ENCODE measurements at regions not wholly inside any gene's neighbourhood (a gene's known extent, or its start where the extent isn't known, plus 50 kb on each side); places are given as distances from the start of the nearest gene placed in this dataset.
"Not testable (repeated sequence)": the region's sequence is repeated elsewhere in the genome, so short reads cannot be mapped to it uniquely, and the experiment has no call there.

DNA sequence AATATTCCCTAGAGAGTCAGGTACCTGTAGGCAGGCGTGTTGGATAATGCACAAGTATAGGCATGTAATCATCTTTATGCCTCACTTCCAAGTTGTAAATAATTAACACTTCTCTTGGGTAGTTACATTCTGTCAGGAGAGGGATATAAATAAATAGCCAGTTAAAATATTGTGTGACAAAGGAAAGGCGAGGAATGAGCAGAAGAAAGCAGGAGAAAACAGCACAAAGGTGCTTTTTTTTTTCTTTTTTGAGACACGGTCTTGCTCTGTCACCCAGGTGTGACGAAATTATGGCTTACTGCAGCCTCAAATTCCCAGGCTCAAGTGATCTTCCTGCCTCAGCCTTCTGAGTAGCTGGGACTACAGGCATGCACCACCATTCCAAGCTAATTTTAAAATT is 99.2 kb upstream of the LYZL2 start:
- Histone ChIP-seq H3K27ac (no peak overlapping the region), H3K4me1 (replicated peaks in 1 of 2) (peaks cover 8 to 9% of the 10 kb centered on the region in 2 donors), H3K4me3 (no peak overlapping the region)
- in situ Hi-C loops (cut with MboI; ENCODE audit: low pct_unique_long_range_greater_than_20kb in 2 of 9, low sequenced_read_pairs in 9 of 9, unreplicated experiment in 9 of 9) = loop anchor here in 4 of 9 experiments (25.0 kb wide), 1 partner anchor 1084 kb away; no protein-coding TSS in a partner anchor
- 40 to 100% (median 89%) methylated on average over 1 to 4 of the region's 4 CpGs for WGBS, 10 experiments
- no peak for ATAC-seq (replicated peaks in 6 of 8)

DNA sequence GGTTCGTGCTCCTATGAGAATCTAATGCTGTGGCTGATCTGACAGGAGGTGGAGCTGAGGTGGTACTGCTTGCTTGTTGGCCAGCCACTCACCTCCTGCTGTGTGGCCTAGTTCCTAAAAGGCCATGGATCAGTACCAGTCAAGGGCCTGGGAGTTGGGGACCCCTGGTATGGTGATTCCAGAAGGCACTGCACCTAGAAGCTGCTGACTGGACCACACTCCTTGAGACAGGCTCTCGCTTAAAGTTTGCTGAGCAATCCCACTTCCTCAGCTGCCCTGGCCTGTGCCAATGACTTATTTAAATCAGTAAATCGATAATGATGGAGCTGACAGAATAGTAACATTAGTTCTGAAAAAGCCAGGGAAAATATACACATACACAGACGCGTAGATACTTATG is 98.6 kb upstream of the LYZL2 start:
- no peak for ATAC-seq (replicated peaks in 6 of 8)
- no peak overlapping the region for H3K4me3 ChIP-seq
- in situ Hi-C loops (cut with MboI; ENCODE audit: low pct_unique_long_range_greater_than_20kb in 2 of 9, low sequenced_read_pairs in 9 of 9, unreplicated experiment in 9 of 9) = loop anchor here in 4 of 9 experiments (25.0 kb wide), 1 partner anchor 1084 kb away; no protein-coding TSS in a partner anchor
- peaks cover 8 to 9% of the 10 kb centered on the region in 2 donors for H3K4me1 ChIP-seq (replicated peaks in 1 of 2)
- 80 to 100% (median 100%) methylated on average over 1 to 4 of the region's 5 CpGs; no CpG with 5 or more reads in 2 of the 10 experiments for WGBS, 10 experiments
- no peak overlapping the region for H3K27ac ChIP-seq

DNA sequence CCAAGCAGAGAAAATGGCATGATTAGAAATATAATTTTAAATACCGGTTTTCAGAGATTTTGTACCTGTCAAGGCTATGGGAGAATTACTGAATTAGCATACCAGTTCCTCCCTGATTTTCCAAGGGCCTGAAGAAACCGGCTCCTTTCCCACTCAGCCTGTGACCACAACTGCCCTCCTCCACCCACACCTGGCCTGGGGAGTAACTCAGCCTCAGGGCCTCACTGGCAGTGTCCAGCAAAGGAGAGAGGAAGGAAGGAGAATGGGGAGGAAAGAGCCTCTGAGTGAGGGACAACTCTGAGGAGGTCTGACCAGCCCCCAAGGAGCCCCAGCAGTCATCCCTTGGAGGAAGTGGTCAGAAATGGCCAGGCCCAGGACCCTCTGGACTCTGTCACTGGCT is 98.0 kb upstream of the LYZL2 start:
- 0 to 100% (median 83%) methylated on average over 1 to 2 of the region's 2 CpGs; no CpG with 5 or more reads in 7 of the 10 experiments for WGBS, 10 experiments
- H3K4me3 ChIP-seq = no peak overlapping the region
- ATAC-seq (replicated peaks in 6 of 8) = no peak
- no peak overlapping the region for H3K27ac ChIP-seq
- H3K4me1 ChIP-seq (replicated peaks in 1 of 2) = peaks cover 9 to 10% of the 10 kb centered on the region in 2 donors
- in situ Hi-C loops (cut with MboI; ENCODE audit: low pct_unique_long_range_greater_than_20kb in 2 of 9, low sequenced_read_pairs in 9 of 9, unreplicated experiment in 9 of 9) = loop anchor here in 4 of 9 experiments (25.0 kb wide), 1 partner anchor 1085 kb away; no protein-coding TSS in a partner anchor

DNA sequence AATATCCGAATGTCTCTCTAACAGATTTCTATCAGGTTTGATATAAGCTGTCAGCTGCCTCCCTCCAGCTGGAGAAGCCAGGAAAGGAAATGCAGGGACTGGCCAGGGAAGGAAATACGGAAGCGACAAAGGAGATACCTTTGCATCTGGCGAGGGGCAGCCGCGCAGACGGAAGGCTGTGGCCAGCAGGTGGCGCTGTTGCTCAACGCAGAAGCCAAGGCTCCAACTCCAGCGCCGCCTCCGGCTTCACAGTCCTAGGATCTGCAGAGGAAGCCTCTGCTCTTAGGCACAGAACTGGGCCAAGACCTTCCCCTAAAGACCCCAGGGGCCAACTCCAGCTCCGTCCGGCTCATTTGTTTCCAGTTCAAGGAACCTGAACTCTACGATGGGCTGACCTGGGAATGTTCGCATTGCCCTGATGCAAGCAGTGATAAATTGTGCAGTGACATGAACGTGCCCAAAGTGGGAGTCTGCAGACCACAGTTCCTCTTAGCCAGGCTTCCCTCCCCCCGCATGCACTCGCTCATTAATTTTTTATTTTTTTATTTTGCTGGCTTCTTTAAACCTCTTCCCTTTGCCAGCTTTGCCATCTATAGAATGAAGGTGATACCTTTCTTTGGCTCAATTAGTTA is 97.3 kb upstream of the LYZL2 start:
- H3K4me3 ChIP-seq, H3K27ac ChIP-seq: not testable (repeated sequence)
- peak; percentile 95 to 100 (median 99) for ATAC-seq (replicated peaks in 6 of 8)
- in situ Hi-C loops (cut with MboI; ENCODE audit: low pct_unique_long_range_greater_than_20kb in 2 of 9, low sequenced_read_pairs in 9 of 9, unreplicated experiment in 9 of 9) = loop anchor here in 4 of 9 experiments (25.0 kb wide), 1 partner anchor 1085 kb away; no protein-coding TSS in a partner anchor
- peaks cover 9 to 10% of the 10 kb centered on the region in 2 donors for H3K4me1 ChIP-seq (replicated peaks in 1 of 2)
- WGBS, 10 experiments = 0 to 60% (median 35%) methylated on average over 1 to 4 of the region's 19 CpGs; no CpG with 5 or more reads in 5 of the 10 experiments

DNA sequence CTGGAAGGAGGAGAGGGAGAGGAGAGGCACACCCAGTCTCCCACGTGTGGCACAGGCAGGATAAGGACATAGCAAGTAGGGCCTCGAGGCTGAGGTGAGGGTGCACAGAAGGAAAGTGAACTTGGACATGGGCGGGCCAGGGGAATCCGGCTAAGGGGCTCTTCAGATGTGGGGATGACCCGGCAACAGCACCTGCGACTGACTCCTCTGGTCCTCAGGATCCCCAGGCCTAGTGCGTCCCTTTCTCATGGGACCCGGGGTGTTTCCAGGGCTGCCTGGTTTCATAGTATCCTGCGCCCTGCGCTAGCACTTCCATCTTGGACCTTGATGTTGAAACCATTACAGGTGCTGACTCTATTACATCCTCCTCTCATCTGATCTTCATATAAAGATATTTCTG is 96.1 kb upstream of the LYZL2 start:
- ATAC-seq (replicated peaks in 6 of 8) = no peak
- in situ Hi-C loops (cut with MboI; ENCODE audit: low pct_unique_long_range_greater_than_20kb in 2 of 9, low sequenced_read_pairs in 9 of 9, unreplicated experiment in 9 of 9) = loop anchor here in 4 of 9 experiments (25.0 kb wide), 1 partner anchor 1087 kb away; no protein-coding TSS in a partner anchor
- whole genome bisulfite sequencing, 10 experiments = 60 to 100% (median 98%) methylated on average over 1 to 8 of the region's 10 CpGs; no CpG with 5 or more reads in 6 of the 10 experiments

DNA sequence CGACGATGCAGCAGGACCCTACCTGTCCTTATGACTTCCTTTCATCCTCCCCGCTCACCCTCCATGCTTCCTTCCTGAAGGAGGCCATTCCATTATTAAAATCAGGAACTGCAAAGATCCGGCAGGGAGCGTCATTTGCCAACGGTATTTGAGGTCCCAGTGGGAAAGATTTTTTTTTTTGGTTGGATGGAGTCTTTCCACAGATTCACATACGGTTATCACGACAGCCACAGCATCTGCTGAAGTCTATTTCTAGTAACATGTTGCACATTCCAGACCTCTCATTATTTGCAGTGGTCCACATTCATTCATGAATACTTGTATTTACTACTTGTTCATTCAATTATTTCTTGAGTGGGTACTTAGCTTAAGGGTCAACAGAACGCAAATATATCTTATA is 94.7 kb upstream of the LYZL2 start:
- in situ Hi-C loops (cut with MboI; ENCODE audit: low pct_unique_long_range_greater_than_20kb in 2 of 9, low sequenced_read_pairs in 9 of 9, unreplicated experiment in 9 of 9) = no loop called here
- Histone ChIP-seq H3K27ac (no peak overlapping the region), H3K4me1 (replicated peaks in 1 of 2) (peaks cover 9 to 10% of the 10 kb centered on the region in 2 donors), H3K4me3 (no peak overlapping the region)
- no peak for ATAC-seq (replicated peaks in 6 of 8)
- 40 to 100% (median 86%) methylated on average over 1 to 8 of the region's 9 CpGs; no CpG with 5 or more reads in 1 of the 10 experiments for WGBS, 10 experiments

More for the DNA sequence above, 96.1 kb upstream of the LYZL2 start:
- Histone ChIP-seq H3K4me3 (no peak overlapping the region), H3K27ac (no peak overlapping the region), H3K4me1 (replicated peaks in 1 of 2) (peaks cover 9 to 10% of the 10 kb centered on the region in 2 donors)

DNA sequence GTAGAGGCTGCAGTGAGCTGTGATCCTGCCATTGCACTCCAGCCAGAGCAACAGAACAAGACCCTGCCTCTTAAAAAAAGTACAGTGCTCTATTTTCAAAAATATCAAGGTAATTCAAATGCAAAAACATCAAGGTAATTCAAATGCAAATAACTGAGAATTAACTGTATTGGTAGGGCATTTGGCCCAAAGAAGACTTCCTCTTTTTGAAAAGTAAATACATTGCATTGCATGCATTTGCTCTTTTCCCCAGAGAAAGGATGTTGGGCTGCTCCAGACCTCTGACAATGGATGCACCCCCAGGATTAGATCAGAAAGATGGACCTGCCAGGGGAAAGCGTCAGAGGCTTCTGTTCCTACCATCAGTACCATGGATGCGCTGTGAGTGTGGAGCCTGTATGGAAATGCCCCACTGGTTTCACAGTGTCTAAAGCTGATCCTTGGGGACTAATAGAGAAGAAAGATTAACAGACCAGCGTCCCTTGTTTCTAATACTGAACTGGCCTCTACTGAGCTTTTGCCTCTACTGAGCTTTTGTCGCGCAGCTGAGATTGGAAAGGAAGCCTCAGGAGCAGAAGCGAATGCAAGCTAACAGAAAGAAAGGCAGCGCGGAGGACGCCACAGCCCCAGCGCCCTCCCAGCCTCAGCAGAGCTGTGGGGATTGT is 93.5 kb upstream of the LYZL2 start:
- in situ Hi-C loops (cut with MboI; ENCODE audit: low pct_unique_long_range_greater_than_20kb in 2 of 9, low sequenced_read_pairs in 9 of 9, unreplicated experiment in 9 of 9) = no loop called here
- H3K4me3 ChIP-seq = no peak overlapping the region
- ATAC-seq (replicated peaks in 6 of 8) = peak in 1 of 8 experiments; percentile 31
- no peak overlapping the region for H3K27ac ChIP-seq
- 56 to 100% (median 80%) methylated on average over 1 to 9 of the region's 10 CpGs; no CpG with 5 or more reads in 4 of the 10 experiments for WGBS, 10 experiments
- peaks cover 9 to 10% of the 10 kb centered on the region in 2 donors for H3K4me1 ChIP-seq (replicated peaks in 1 of 2)

DNA sequence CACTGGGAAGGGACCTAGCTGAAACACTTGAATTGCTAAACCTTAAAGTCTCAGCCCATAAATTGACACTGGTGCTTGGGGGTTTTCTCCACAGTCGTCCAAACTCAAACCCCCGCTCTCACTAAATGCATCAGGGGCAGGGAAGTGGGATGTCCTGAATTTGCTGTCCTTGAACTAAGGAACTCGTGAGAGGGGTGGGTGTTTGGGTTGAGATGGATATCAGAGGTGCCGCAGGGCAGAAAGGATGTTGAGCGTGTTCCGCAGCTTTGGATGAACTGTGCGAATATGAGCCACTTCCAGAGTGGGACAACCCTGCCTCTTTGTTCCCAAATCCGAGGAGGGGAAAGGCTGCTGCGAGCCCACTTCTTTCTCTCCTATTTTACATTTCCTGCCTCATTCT is 90.3 kb upstream of the LYZL2 start:
- no peak overlapping the region for H3K4me3 ChIP-seq
- H3K4me1 ChIP-seq (replicated peaks in 1 of 2) = peaks cover 0 to 2% of the 10 kb centered on the region in 2 donors
- ATAC-seq (replicated peaks in 6 of 8) = no peak
- 44 to 85% (median 57%) methylated on average over 1 to 7 of the region's 9 CpGs; no CpG with 5 or more reads in 2 of the 10 experiments for WGBS, 10 experiments
- H3K27ac ChIP-seq = no peak overlapping the region
- in situ Hi-C loops (cut with MboI; ENCODE audit: low pct_unique_long_range_greater_than_20kb in 2 of 9, low sequenced_read_pairs in 9 of 9, unreplicated experiment in 9 of 9) = no loop called here

DNA sequence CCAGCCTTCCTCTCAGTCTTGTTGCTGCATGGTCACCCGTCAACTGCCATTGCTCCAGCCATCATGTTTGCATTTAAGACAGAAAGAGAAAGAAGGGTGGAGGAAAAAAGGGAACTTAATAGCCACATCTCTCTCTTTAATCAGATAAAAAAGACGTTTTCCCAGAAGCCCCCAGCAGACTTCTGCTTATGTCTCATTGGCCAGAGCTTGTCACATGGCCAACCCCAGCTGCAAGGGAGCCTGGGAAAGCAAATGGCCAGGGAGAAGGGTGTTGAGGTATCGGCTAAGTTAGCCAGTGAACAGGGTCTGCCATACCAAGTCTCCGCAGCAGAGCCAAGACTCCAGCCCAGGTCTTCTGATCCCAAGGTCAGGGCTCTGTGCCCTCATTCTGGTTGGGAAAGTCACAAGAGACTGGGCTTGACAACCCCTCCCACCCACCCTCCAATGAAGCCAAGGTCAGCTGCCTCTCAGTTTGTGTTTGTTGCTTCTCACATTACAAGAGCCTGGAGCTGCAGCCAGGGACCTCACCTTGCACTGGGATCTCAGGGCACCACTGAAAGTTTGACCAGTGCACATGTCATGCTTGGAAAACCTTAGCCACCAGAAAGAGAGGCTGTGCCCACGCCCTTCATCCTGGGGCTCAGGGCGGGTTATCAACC is 80.3 kb upstream of the LYZL2 start:
- WGBS, 10 experiments = 40 to 100% (median 80%) methylated on average over 1 to 2 of the region's 6 CpGs; no CpG with 5 or more reads in 5 of the 10 experiments
- Histone ChIP-seq H3K4me1 (replicated peaks in 1 of 2) (peaks cover 5 to 10% of the 10 kb centered on the region in 2 donors), H3K27ac (no peak overlapping the region), H3K4me3 (no peak overlapping the region)
- ATAC-seq (replicated peaks in 6 of 8) = no peak
- in situ Hi-C loops (cut with MboI; ENCODE audit: low pct_unique_long_range_greater_than_20kb in 2 of 9, low sequenced_read_pairs in 9 of 9, unreplicated experiment in 9 of 9) = no loop called here

DNA sequence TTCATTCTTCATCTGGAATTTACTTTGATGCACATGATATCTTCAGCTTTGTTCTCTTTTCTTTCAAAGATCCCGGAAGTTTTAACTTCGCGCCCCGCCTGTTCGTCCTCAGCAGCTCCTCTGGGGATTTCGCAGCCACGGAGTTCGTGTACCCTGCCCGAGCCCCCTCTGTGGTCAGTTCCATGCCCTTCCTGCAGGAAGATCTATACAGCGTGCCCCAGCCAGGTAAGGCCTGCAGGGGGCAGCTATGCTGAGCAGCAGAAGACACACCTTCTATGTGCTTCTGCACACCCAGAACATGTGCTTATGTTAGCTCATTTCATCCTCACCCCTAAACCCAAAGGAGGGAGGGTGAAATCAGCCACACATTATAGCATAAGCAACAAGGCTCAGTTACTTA is 79.7 kb upstream of the LYZL2 start:
- Histone ChIP-seq H3K4me3 (no peak overlapping the region), H3K4me1 (replicated peaks in 1 of 2) (peaks cover 10% of the 10 kb centered on the region in 2 donors), H3K27ac (no peak overlapping the region)
- 45 to 100% (median 92%) methylated on average over 2 to 10 of the region's 10 CpGs; no CpG with 5 or more reads in 2 of the 10 experiments for WGBS, 10 experiments
- in situ Hi-C loops (cut with MboI; ENCODE audit: low pct_unique_long_range_greater_than_20kb in 2 of 9, low sequenced_read_pairs in 9 of 9, unreplicated experiment in 9 of 9) = no loop called here
- ATAC-seq (replicated peaks in 6 of 8) = no peak

DNA sequence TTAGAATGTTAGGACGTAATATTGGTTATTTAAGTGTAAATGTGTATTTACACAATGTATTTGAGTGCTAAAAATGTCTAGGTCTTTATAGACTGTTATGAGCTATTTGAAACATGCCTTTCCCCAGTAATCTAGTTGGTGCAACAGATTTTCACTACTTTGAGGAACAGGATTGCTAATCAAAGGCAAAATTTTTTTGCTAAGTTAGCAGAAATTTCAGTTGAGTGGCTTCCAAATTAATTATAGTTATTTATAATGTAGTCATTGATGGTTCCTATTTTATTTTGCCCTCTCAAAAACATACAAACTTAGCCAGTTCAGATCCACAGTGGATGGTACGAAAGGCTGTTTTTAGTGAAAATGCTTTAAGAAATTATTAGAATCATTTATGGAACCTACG is 78.7 kb upstream of the LYZL2 start:
- Histone ChIP-seq H3K27ac (no peak overlapping the region), H3K4me1 (replicated peaks in 1 of 2) (peaks cover 10 to 11% of the 10 kb centered on the region in 2 donors), H3K4me3 (no peak overlapping the region)
- in situ Hi-C loops (cut with MboI; ENCODE audit: low pct_unique_long_range_greater_than_20kb in 2 of 9, low sequenced_read_pairs in 9 of 9, unreplicated experiment in 9 of 9) = no loop called here
- ATAC-seq (replicated peaks in 6 of 8) = no peak
- WGBS, 10 experiments = 46 to 100% (median 94%) methylated on average over 1 to 3 of the region's 3 CpGs

DNA sequence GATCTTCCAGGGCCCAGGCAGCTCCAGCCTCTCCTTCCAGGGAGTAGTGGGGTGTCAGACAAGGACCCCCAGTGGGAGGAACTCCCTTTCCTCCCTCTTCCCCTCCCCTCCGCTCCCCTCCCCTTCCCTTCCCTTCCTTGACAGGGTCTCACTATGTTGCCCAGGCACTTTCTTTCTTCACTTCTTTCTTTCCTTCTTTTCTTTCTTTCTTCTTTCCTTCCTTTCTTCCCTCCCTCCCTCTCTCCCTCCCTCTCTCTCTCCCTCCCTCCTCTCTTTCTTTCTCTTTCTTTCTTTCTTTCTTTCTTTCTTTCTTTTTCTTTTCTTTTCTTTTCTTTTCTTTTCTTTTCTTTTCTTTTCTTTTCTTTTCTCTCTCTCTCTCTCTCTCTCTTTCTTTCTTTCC is 76.6 kb upstream of the LYZL2 start:
- H3K4me1 ChIP-seq (replicated peaks in 1 of 2) = peaks cover 10 to 20% of the 10 kb centered on the region in 2 donors
- no CpG with 5 or more reads among the region's 1 CpG for WGBS, 10 experiments
- ATAC-seq (replicated peaks in 6 of 8); H3K27ac ChIP-seq; in situ Hi-C loops (cut with MboI; ENCODE audit: low pct_unique_long_range_greater_than_20kb in 2 of 9, low sequenced_read_pairs in 9 of 9, unreplicated experiment in 9 of 9); H3K4me3 ChIP-seq: not testable (repeated sequence)
